Retinal pigment epithelial cell (primary cell): ENCODE measurements at regions not wholly inside any gene's neighbourhood (a gene's known extent, or its start where the extent isn't known, plus 50 kb on each side); places are given as distances from the start of the nearest gene placed in this dataset.

ENCODE experiments used
- DNase-seq: peaks from one replicate; pipeline ENCODE4 v3.0.0-alpha.2; 2010; ENCODE audit warnings: low read depth
- H3K4me3 ChIP-seq: 2 replicates; pipeline ENCODE4 v1.5.1; 2011; ENCODE audit warnings: mild to moderate bottlenecking, low read length, control low read depth, moderate library complexity
- TF ChIP-seq, protein P1 (sequence below): conservative IDR thresholded peaks from 2 replicates; pipeline ENCODE4 v1.5.1; 2011; ENCODE audit warnings: low read depth, low read length, control low read depth, inconsistent platforms

DNA sequence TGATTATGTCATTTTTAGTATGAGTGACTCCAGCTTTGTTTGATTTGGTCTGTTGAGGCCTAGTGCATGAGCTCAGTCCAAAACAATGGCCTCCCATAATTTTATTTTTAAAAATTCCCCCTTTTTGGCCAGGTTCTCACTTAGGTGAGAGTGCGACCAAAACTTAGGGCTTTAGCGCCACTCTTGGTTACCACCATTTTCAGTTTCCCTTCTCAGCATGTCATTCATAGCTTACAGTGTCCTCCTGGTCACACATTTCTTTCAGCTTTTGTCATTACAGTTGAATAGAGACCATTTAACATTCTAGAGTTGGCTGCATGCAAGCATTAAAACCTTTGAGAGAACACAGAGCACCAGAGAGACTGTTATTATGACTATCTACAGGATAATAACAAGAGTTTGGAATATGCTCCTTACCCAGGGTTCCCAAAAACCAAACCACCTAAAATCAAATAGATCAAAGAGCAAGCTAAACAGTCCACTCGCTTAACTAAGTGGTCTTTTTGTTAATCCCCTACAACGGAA lies 85.4 kb downstream of the TLR5 start:
- H3K4me3 ChIP-seq: no peak overlapping the region
- TF ChIP-seq, protein P1, sequence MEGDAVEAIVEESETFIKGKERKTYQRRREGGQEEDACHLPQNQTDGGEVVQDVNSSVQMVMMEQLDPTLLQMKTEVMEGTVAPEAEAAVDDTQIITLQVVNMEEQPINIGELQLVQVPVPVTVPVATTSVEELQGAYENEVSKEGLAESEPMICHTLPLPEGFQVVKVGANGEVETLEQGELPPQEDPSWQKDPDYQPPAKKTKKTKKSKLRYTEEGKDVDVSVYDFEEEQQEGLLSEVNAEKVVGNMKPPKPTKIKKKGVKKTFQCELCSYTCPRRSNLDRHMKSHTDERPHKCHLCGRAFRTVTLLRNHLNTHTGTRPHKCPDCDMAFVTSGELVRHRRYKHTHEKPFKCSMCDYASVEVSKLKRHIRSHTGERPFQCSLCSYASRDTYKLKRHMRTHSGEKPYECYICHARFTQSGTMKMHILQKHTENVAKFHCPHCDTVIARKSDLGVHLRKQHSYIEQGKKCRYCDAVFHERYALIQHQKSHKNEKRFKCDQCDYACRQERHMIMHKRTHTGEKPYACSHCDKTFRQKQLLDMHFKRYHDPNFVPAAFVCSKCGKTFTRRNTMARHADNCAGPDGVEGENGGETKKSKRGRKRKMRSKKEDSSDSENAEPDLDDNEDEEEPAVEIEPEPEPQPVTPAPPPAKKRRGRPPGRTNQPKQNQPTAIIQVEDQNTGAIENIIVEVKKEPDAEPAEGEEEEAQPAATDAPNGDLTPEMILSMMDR: no peak
- DNase-seq: no peak
